HFFc6 (cell line): ENCODE measurements at regions not wholly inside any gene's neighbourhood (a gene's known extent, or its start where the extent isn't known, plus 50 kb on each side); places are given as distances from the start of the nearest gene placed in this dataset.

Experiments used
- DNase-seq: peaks from one replicate; pipeline ENCODE4 v3.0.0-alpha.2; 2018
- H3K27ac Mint-ChIP-seq: 2 replicates; pipeline ENCODE4 v1.8.0; 2020; ENCODE audit warnings: mild to moderate bottlenecking, mixed read lengths
- H3K27me3 Mint-ChIP-seq: 2 replicates; pipeline ENCODE4 v1.8.0; 2021; ENCODE audit warnings: mild to moderate bottlenecking, moderate library complexity, mixed read lengths; ENCODE audit not compliant: insufficient read depth
- H3K36me3 Mint-ChIP-seq: 2 replicates; pipeline ENCODE4 v1.8.0; 2021; ENCODE audit warnings: low read depth, mixed read lengths
- H3K4me1 Mint-ChIP-seq: 2 replicates; pipeline ENCODE4 v1.8.0; 2020; ENCODE audit warnings: low read depth, mixed read lengths
- H3K4me3 Mint-ChIP-seq: 2 replicates; pipeline ENCODE4 v1.8.0; 2020; ENCODE audit warnings: mild to moderate bottlenecking, moderate library complexity, mixed read lengths
- H3K9me3 Mint-ChIP-seq: 2 replicates; pipeline ENCODE4 v1.8.0; 2020; ENCODE audit warnings: mild to moderate bottlenecking, mixed read lengths
- CTCF ChIP-seq: fragments of 200-600 bp; sonication (generic); IDR thresholded peaks from 2 replicates; pipeline ENCODE4 v1.5.0; 2021; ENCODE audit warnings: antibody characterized with exemption, mild to moderate bottlenecking

GRCh38 chr13:97895383-97895782, 58.1 kb upstream of the IPO5 start:
- Mint-ChIP-seq H3K4me1 (peaks cover 34% of the 10 kb centered on the region), H3K9me3 (no peaks in the 10 kb centered on the region; the same call in 1 of the 2 replicates), H3K36me3 (no peaks in the 10 kb centered on the region), H3K4me3 (no peak overlapping the region), H3K27ac (no peak overlapping the region), H3K27me3 (no peaks in the 10 kb centered on the region; the same call in 1 of the 2 replicates)
- TF ChIP-seq CTCF = no peak
- DNase-seq = no peak

GRCh38 chr13:97896446-97896845, 57.0 kb upstream of the IPO5 start:
- Mint-ChIP-seq H3K9me3 (no peaks in the 10 kb centered on the region; the same call in 1 of the 2 replicates), H3K36me3 (no peaks in the 10 kb centered on the region), H3K4me3 (no peak overlapping the region), H3K27me3 (no peaks in the 10 kb centered on the region; the same call in none of the 2 replicates), H3K4me1 (peaks cover 34% of the 10 kb centered on the region), H3K27ac (no peak overlapping the region)
- TF ChIP-seq CTCF = no peak
- DNase-seq = no peak

- no peak overlapping the region for H3K4me3 Mint-ChIP-seq
- peaks cover 5% of the 10 kb centered on the region for H3K27me3 Mint-ChIP-seq
- DNase-seq = no peak
- no peaks in the 10 kb centered on the region for H3K36me3 Mint-ChIP-seq
- no peak overlapping the region for H3K27ac Mint-ChIP-seq
- no peaks in the 10 kb centered on the region for H3K9me3 Mint-ChIP-seq
- peaks cover 9% of the 10 kb centered on the region; the same call in 1 of the 2 replicates for H3K4me1 Mint-ChIP-seq
- TF ChIP-seq CTCF = no peak
Observed at GRCh38 chr13:97901716-97902115, 51.8 kb upstream of the IPO5 start.
